ENCODE measurements at regions not wholly inside any gene's neighbourhood (a gene's known extent, or its start where the extent isn't known, plus 50 kb on each side); places are given as distances from the start of the nearest gene placed in this dataset.

DNA sequence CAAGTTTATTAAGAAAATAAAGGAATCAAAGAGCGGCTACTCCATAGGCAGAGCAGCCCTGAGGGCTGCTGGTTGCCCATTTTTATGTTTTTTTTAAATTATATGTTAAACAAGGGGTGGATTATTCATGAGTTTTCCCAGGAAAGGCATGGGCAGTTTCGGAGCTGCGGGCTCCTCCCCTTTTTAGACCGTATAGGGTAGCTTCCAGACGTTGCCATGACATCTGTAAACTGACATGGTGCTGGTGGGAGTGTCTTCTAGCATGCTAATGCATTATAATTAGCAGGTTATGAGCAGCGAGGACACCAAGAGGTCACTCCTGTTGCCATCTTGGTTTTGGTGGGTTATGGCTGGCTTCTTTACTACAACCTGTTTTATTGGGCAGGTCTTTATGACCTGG, 301.8 kb downstream of the TFAP2C start:
- no peak for DNase-seq

DNA sequence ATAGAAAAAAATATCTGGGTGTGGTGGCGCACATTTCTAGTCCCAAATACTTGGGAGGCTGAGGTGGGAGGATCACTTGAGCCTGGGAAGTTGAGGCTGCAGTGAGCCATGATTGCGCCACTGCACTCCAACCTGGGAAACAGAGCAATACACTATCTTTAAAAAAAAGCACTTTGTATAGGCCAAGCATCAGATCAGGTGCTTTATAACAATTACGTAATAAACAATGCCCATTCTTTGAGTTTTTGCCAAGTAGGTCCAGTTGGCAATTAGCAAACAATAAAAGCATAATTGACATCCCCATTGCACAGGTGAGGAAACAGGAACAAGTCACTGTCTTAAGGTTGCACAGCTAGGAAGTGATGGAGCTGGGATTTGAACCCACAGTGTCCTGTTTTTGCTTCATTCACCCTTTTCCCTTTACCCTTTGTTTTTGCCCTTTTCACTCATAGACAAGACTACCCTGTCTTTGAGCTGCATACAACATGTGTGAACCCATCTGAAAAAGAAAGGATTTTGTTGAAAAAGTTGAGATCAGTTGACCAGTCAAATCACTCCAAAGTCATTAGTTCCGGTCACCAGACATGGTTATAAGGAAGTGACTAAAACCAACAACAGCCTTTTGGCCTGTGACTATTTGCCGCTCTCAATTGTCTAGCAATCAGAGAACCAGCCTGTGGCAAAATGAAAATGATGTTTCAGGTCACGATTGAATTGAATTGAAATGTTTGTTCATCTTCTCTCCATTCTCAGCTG, 303.6 kb downstream of the TFAP2C start:
- no peak for DNase-seq

DNA sequence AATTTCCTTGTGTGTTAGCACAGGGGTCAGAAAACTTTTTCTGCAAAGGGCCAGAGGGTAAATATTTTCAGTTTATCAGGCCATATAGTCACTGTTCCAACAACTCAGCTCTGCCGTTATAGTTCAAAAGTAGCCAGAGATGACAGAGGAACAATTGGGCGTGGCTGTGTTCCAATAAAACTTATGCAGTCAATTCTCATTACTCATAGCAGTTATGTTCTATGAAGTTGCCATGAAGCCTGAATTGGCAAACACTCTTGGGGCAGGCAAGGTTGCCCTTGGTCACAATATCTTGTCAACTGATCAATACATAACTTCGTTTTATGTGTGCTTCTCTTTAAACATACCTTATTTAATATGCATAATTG, 304.2 kb downstream of the TFAP2C start:
- no peak for DNase-seq

DNA sequence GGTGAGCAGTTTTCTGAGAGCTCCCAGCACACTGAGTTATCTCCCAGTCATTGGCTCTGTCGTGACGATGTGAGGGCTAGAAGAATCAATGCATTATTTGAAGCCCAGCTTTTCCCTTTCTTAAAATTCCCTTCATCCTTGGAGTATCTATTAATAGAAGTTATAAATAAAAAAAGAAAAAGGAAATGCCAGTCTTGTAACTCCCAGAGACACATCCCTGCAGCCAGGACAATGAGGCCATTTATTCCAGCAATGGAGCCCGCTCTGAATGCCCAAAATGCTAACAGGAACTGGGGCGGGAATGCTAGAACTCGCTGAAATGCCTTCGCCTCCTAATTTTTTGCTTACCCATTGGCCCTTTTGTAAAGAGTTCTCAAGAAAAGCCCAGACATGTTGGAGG, 305.8 kb downstream of the TFAP2C start:
- DNase-seq: no peak

DNA sequence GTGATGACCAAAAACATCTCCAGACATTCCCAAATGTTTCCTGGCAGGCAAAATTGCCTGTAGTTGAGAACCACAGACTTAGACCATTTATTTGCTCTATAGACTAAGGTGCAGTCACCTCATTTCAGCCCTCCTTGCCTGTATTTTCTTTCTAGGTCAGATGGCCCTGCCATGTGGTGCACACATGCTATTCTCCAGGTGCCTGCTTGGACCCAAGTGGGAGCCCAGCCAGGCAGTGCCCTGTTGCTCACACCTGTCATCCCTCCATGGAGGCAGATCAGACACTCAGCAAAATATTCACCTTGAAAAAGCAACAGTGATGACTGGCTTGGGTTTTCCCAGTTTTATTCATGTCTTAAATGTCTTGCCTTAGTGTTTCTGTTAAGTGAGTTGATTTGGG, 311.4 kb downstream of the TFAP2C start:
- no peak for DNase-seq

DNA sequence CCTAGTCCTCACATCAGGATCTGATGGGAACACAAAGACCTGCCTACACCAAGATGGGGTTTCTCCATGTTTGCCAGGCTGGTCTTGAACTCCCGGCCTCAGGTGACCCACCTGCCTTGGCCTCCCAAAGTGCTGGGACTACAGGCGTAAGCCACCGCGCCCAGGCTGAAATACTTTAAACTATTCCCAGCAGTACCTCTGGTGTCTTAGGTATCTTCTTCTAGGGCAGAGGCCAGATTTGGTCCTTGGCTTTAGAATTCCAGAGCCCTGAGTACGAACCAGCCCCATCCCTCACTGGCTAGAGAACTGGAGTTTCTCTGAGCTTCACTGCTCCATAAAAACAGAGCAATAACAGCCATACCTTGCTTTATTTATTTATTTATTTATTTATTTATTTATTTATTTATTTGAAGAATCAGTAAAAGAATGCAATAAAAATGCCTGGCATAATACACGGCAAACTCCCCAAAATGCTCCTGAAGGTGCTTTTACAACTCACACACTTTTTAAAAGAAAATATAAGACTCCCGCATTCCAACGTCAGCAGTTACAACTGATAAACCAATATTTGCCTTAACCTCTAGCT, 312.1 kb downstream of the TFAP2C start:
- no peak for DNase-seq

DNA sequence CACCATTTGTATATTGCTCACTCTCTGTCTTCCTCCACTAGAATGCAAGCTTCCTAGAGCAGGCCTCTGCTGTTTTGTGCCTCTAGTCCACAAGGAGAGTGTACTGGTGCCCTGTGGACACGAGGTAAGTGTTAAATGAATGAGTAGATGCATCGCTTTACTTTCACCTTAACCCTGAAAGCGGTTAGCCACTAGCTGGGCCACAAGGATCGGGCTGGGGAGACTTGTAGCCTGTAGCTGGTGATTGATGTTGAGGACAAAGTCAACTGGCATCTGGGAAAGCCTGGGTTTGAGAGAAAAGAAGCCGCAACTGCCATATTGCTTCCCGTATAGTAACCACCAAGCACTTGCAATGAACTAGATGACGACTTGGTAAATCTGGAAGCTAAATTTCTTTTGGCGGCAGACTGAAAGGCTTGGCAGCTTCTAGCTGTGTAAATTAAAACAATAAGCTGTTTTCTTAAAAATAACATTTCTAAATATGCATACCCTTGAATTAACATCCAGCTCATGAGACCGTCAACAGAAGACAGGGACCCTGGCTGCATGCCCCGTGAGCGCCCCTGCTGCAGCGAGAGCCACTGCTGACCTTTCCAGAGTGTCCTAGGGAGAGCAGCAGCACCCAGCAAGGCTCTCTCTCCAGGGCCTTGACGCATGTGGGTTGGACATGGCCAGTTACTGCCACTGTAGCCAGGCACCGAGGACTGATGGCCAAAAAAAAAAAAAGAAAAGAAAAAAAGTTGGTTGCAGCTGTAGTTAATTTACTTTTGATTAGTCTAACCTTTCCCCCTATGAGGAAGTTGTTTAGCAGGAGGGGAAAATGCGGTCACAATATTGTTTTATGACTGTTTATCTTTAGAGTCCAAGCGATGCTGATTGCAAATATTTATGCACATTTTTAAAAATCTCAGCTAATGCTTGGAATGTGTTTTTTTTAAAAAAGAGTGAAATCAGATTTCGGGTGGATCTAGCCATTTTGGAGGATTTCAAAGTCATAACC, 315.1 kb downstream of the TFAP2C start:
- no peak for DNase-seq

DNA sequence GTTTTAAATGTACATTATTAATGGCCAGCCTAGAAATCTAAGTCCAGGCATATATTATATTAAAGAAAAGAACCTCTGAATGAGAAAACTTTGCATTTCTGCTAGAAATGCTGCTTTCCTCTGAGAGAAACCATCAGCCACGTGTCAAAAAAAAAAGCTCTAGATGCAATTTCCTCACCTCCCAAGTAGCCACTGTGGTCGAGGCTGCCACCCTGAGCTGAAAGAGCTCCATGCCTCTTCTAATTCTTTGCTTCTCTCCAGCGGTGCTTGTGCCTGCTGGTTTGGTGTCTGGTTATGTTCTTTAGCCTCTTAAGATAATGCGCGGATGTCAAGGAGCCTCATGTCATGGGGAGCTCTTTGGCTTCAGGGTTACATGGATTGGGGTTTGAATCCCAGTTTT, 316.0 kb downstream of the TFAP2C start:
- no peak for DNase-seq

DNA sequence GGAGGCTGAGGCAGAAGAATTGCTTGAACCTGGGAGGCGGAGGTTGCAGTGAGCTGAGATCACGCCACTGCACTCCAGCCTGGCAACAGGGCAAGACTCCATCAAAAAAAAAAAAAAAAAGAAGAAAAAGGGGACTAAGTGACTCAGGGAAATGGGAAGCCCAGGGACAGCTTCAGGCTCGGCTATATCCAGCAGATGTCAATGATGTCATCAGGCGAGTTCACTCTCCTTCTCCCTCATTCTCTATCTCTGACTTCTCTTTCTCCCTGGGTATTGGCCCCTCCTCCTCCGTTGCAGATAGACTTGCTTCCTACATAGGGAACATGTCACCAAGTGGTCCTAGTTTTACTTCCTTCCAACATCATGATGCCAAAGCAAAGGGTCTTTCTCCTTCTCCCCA, 316.8 kb downstream of the TFAP2C start:
- DNase-seq: no peak

DNA sequence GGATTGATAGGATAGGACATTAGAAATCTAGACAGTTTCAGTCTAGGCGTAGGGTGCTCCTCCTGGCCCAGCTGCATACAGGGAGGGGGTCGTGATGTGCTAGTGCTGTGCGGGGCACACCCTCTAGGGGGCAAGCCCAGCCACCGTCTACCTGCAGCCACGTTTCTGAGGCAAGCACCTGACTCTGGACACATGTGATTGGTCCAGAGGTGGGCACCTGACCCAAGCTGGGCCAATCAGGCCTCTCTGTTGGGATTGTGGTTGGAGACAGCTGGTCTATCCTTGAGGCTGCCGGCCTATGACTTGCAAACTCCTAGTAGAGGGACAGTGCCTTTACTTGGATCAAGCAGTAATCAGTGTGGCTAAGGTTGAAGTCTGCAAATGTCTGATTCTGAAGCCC, 317.1 kb downstream of the BMP7 start:
- no peak for DNase-seq

DNA sequence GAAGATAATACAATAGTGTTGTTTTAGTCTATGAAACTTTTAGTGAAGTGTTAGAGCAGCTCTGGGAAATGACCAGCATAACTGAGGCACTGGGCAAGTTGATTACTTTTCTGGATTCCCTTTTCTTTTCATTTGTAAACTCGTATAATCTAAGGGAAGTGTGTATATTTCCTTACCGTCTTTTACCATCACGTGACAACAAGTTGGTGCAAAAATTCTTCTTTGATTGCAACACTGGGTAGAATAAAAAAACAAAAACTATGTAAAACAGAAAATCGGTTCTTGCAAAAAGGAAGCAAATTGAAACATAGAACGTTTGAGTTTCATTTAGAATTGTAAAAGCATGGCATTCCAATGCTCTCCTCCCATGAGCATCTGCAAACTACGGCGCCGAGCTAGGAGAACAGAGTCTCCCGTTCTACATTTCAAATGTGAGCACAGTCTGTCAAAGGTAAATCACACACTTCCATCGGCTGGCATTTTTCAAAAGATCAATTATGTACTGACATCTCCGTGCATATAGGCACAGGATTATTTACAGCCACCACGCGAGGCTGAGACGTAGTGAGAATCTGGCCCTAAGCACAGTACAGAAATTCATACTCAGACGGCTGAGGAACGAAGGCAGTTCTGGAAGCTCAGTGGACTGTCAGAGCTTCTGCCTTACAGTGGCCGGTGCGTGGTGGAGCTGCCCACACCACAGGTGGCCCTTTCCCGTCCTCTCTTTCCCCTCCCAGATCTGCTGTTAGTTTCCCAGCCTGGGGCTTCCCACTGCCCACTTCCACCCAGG, 314.0 kb downstream of the BMP7 start:
- no peak for DNase-seq

DNA sequence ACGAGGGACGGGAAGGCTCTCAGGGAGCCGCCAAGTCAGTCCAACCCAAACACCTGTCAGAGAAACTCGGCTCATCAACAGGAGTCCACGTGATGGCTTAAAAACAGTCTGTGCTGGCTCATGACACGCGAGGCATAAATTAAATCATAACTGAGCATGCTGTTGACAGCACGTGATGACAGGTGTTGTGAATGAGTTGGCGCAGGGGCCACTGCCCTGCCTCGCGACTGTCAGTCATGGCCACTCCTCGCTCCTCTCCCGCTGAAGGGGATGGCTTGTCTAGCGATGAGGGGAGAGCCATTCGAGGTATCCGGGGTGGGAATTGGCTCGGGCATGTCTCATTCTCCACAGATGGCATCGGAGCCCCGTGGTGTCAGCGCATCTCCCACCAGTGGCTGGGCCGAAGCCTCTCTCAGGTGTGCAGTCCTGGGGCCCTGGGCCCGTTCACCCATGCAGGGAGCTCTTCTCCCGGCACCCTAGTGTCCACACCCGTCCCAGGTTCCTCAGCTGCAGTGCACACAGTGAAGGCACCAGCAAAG, 313.3 kb downstream of the BMP7 start:
- no peak for DNase-seq

DNA sequence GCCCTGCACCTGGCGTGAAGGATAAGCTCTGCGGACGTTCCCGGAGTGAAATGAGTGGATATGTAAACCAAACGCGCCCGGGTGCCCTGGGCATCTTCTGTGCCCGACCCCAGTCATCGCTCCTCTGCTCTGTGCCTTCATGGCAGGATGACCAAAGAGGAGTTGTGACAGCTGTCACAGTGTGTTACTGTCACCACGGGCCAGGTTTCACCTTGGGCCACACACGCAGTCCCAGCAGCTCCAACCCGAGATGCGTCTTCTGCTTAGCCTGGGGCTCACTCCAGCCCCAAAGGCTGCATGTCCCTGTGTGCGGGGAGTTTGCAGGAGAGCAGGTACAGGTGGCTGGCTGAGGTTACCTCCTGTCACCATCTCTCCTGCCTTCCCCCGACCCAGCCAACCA, 311.6 kb downstream of the BMP7 start:
- no peak for DNase-seq

DNA sequence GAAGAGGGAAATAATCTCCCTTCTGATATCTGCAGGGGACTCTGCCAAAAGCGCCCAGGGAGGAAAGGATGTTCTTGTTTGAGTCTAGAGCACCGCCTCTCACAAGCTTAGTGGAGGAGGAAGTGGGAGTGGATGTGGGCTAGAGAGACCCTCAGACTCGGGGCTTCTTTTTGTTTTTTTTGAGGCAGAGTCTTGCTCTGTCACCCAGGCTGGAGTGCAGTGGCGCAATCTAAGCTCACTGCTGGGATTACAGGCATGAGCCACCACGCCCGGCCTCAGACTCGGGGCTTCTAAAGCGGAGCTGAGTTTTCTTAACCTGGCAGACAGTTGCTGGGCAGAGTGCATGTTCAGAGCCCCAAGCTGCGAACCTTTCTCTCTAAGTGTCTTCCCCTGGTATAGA, 310.8 kb downstream of the BMP7 start:
- DNase-seq: no peak

DNA sequence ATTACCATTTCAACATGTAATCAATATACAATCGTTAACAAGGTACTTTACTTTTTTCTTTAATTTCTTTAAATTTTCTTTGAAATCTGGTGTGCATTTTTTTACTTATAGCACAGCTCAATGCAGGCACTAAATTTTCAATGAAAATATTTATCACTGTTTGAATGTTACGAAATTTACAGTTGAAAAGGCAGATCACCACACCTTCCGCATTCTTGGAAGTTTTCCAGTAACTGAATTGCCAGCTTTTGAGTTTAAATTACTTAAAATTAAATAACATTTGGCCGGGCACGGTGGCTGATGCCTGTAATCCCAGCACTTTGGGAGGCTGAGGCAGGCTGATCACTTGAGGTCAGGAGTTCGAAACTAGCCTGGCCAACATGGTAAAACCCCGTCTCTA, 309.9 kb downstream of the BMP7 start:
- DNase-seq: no peak

DNA sequence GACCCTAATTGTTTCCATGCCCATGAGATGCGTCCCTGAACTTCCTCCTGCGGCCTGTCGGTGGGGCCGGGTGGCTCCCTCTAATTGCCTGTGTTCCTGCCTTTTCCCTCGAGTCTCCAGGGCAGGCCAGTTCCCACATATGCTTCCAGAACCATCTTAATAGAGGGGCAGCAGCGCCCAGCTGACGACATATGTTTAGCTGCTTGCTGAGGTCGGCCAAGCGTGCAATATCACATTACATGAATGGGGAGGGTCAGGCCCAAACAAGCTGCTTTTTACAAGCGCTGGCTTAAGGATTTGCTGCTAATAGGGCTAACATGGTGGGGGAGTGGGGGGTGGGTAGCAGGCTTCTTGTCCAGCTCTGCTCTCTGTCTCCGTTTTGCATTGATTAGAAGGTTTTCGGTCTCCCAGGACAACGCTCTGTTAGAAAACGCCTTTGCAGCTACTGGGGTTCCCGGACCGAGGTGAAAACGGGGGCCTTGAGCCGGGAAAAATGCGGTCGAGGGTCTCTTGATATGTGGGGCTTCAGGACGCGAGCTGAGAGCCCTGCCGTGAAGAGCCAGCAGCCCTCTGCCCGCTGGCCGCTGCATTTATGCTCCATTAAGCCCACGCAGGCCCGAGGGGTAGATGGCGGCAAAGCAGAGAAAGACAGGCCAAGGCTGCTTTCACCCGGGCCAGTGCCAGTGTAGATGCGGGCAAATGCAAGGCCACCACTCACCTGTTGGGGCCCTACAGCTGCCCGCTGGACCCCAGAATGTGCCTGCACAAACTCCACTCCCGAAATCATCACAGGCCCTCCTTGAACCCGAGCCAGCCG, 308.5 kb downstream of the BMP7 start:
- no peak for DNase-seq

DNA sequence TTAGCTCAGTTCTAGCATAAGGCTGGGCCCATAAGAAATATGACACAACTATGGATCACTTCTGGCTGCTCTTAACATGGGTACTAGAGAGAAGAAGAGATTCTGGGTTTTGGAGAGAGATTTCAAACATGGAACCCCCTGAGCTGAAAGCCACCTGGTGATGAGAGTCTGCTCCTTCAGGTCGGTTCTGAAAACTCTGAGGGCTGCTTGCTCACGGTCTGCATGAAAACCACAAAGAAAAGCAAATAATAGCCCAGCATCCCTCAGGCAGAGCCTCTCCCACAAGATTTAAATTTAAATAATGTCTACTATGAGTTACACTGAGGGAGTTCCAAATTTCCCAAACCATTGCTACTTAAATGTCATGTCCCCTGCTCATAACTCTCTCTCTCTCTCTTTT, 301.5 kb downstream of the BMP7 start:
- no peak for DNase-seq

DNA sequence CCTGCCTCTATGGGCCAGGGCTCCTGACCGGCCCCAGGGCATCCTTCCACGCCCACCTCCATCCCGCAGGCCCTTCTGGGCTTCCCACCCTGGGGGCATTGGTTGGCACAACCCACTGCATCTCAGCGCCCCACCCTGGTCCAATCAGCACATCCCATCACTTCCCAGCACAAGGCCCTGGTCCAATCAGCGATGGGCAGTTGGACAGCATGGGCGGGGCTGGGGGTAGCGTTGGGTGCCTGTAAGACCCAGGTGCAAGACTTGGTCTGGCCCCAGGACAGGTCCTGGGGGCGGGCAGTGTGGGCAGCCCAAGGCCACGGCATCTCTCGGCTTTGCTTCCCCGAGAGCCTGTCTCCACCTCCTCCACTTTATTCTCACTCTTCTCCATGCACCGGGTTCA, 298.5 kb downstream of the BMP7 start:
- no peak for DNase-seq

DNA sequence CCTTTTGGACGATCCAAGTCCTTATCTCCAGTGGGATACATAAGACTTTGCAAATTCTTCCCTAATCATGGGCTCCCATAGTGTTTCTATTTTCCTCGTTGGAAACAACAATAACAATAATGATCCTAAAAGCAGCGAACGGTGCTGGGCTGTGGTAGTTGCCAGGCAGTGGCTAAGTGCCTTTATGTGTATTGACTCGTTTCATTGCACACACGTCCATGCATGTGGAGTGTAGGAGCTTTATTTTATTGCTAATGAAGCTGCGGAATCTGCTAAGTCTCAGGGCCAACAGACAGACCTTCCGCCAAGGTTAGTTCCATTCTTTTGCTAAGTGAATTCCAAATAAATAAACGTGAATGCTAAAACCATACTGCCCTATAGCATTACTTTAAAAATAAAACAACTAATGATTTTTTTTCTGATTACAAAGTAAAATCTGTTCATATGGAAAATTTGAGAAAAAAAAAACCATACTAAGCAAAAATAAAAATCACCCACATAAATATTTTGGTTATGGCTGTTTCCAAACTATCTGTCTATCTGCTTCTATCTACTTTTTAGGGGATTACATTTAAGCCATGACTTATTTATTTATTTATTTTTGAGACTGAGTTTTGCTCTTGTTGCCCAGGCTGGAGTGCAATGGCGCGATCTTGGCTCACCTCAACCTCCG, 297.9 kb downstream of the BMP7 start:
- no peak for DNase-seq

DNA sequence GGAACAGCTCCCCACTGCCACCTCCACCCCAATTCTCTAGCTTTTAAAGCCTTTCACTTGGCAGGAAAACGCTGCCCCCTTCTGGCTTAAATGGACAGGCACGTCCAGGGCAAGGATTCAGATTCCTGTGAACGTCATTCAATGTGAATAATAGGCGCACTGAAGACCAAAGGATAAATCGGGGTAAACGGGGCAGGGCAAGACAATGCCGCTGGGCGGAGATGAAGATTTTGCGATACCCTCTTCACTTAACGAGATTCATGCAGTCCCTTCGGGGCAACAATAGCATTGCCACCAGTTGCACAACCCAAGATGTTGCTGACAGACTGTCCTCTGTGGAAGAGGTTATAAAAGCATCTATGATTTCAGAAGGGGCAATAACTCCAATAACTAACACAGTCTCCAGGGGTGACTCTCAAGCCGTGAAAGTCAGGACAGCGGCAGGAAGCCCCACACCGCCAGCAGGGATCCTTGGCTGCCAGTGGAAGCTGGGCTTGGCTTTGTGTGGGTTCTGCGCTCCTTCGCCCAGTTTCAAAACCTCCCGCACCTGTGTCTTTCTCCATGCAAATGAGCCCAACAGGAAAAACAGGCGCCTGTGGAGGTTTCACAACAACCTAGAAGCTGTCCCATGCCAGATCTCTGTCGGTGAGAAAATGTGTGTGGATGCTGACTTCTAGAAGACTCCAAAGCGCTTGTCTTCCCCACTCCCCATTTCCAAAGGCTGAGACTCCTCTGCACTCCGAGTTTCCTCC, 291.8 kb downstream of the BMP7 start:
- no peak for DNase-seq

DNA sequence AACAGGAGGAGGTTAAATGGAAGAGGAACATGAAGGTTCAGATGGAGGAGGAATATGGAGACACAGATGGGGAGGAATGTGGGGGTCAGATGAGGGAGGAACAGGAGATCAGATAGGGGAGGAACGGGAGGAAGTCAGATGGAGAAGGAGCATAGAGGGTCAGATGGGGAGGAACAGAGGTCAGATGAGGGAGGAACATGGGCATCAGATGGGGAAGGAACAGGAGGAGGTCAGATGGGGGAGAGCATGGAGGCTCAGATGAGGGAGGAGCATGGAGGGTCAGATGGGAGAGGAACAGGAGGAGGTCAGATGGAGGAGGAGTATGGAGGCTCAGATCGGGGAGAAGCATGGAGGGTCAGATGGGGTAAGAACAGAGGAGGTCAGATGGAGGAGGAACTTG, 290.6 kb downstream of the BMP7 start:
- no peak for DNase-seq
